RPMI8226 (cell line): ENCODE measurements at regions not wholly inside any gene's neighbourhood (a gene's known extent, or its start where the extent isn't known, plus 50 kb on each side); places are given as distances from the start of the nearest gene placed in this dataset.
A peak's percentile ranks its signal among the peaks of the same experiment; 100 is the strongest.
"Not testable (repeated sequence)": the region's sequence is repeated elsewhere in the genome, so short reads cannot be mapped to it uniquely, and the experiment has no call there.

ENCODE experiments used
- DNase-seq: peaks from one replicate; pipeline ENCODE4 v3.0.0-alpha.2; 2015

- no peak for DNase-seq
These were observed 178.0 kb upstream of the SPOPL start for GRCh38 chr2:138323382-138324067.

GRCh38 chr2:138324068-138324771, 177.3 kb upstream of the SPOPL start:
- no peak for DNase-seq

- no peak for DNase-seq
These were observed 173.6 kb upstream of the SPOPL start for GRCh38 chr2:138327967-138328366.

- no peak for DNase-seq
These were observed 172.4 kb upstream of the SPOPL start for GRCh38 chr2:138329162-138329561.

- DNase-seq, result no peak
These were observed 172.0 kb upstream of the SPOPL start for GRCh38 chr2:138329591-138329990.

- DNase-seq, result no peak
These were observed 168.4 kb upstream of the SPOPL start for GRCh38 chr2:138333121-138333520.

GRCh38 chr2:138333677-138334076, 167.9 kb upstream of the SPOPL start:
- no peak for DNase-seq

- DNase-seq, result no peak
These were observed 167.2 kb upstream of the SPOPL start for GRCh38 chr2:138334323-138334722.

- DNase-seq, result no peak
These were observed 166.5 kb upstream of the SPOPL start for GRCh38 chr2:138335036-138335435.

- DNase-seq, result no peak
These were observed 165.4 kb upstream of the SPOPL start for GRCh38 chr2:138336146-138336545.

- no peak for DNase-seq
These were observed 146.3 kb upstream of the SPOPL start for GRCh38 chr2:138355244-138355643.

- DNase-seq, result no peak
These were observed 145.4 kb upstream of the SPOPL start for GRCh38 chr2:138356178-138356577.

GRCh38 chr2:138359532-138359931, 142.0 kb upstream of the SPOPL start:
- DNase-seq, result no peak

GRCh38 chr2:138364554-138365162, 136.9 kb upstream of the SPOPL start:
- DNase-seq, result no peak

GRCh38 chr2:138365581-138365980, 136.0 kb upstream of the SPOPL start:
- no peak for DNase-seq

GRCh38 chr2:138369856-138370255, 131.7 kb upstream of the SPOPL start:
- DNase-seq, result no peak

- DNase-seq, result peak; percentile 17
These were observed 127.6 kb upstream of the SPOPL start for GRCh38 chr2:138373993-138374408.

GRCh38 chr2:138381373-138381772, 120.2 kb upstream of the SPOPL start:
- DNase-seq, result no peak

- DNase-seq, result no peak
These were observed 118.9 kb upstream of the SPOPL start for GRCh38 chr2:138382672-138383071.

GRCh38 chr2:138386191-138386590, 115.4 kb upstream of the SPOPL start:
- not testable (repeated sequence) for DNase-seq

GRCh38 chr2:138389063-138389462, 112.5 kb upstream of the SPOPL start:
- no peak for DNase-seq

- DNase-seq, result no peak
These were observed 111.1 kb upstream of the SPOPL start for GRCh38 chr2:138390316-138390945.

- no peak for DNase-seq
These were observed 109.6 kb upstream of the SPOPL start for GRCh38 chr2:138391946-138392345.
